ENCODE measurements at regions not wholly inside any gene's neighbourhood (a gene's known extent, or its start where the extent isn't known, plus 50 kb on each side); places are given as distances from the start of the nearest gene placed in this dataset.

GRCh38 chr5:2801577-2802525 is 50.4 kb upstream of the IRX2 start:
- Histone ChIP-seq H4K20me1 (ENCODE audit: insufficient read depth) (no peaks in the 10 kb centered on the region), H2AFZ (peak overlapping the region; percentile 31; the same call in 1 of the 2 replicates), H3K9me3 (ENCODE audit: insufficient read depth, low read depth) (no peaks in the 10 kb centered on the region), H3K4me2 (no peak overlapping the region), H3F3A (ENCODE audit: insufficient read depth, low read depth) (no peaks in the 10 kb centered on the region), H3K79me2 (ENCODE audit: low read depth) (no peaks in the 10 kb centered on the region), H3K36me3 (ENCODE audit: low read depth) (no peaks in the 10 kb centered on the region), H3K27ac (no peak overlapping the region), H3K9me2 (ENCODE audit: insufficient read depth) (no peaks in the 10 kb centered on the region), H3K27me3 (ENCODE audit: insufficient read depth, low read depth) (no peaks in the 10 kb centered on the region), H3K4me3 (no peak overlapping the region), H3K4me1 (replicated peaks; ENCODE audit: insufficient read depth) (peaks cover 11% of the 10 kb centered on the region)
- intact Hi-C loops (cut with micrococcal nuclease; ENCODE audit: unreplicated experiment): no loop called here
- DNase-seq: no peak
- TF ChIP-seq EZH2 (IDR thresholded peaks at IDR 0.05; ENCODE audit: low read depth): no peak
- TF ChIP-seq CTCF (conservative IDR thresholded peaks at IDR 0.05): no peak
- ChIA-PET CTCF (no interaction called here), POLR2A (ENCODE audit: unreplicated experiment) (no interaction called here)
- BruUV-seq (replicated peaks): no TSS peak
